NOMO-1 (cell line): ENCODE measurements at regions not wholly inside any gene's neighbourhood (a gene's known extent, or its start where the extent isn't known, plus 50 kb on each side); places are given as distances from the start of the nearest gene placed in this dataset.
A peak's percentile ranks its signal among the peaks of the same experiment; 100 is the strongest.

Source experiments
- DNase-seq, 2 experiments: peaks; one replicate each; lab custom pipeline; 2025; ENCODE audit not compliant: unreplicated experiment in 2 of 2; lab: John Stamatoyannopoulos, UW

GRCh38 chr17:77466596-77467223 is 325.9 kb downstream of the SEC14L1 start:
- DNase-seq: no peak

- DNase-seq: no peak
These were observed 326.8 kb downstream of the SEC14L1 start for GRCh38 chr17:77467521-77467920.

- DNase-seq: no peak
These were observed 328.1 kb downstream of the SEC14L1 start for GRCh38 chr17:77468897-77469296.

GRCh38 chr17:77470330-77470786 is 329.6 kb downstream of the SEC14L1 start:
- DNase-seq: no peak

- peak in 1 of 2 experiments; percentile 11 for DNase-seq
These were observed 330.3 kb downstream of the SEC14L1 start for GRCh38 chr17:77470800-77471733.

GRCh38 chr17:77471984-77472461 is 331.3 kb downstream of the SEC14L1 start:
- DNase-seq: peak; percentile 51 to 77

- DNase-seq: peak; percentile 21 to 44
These were observed 331.9 kb downstream of the SEC14L1 start for GRCh38 chr17:77472468-77473310.

GRCh38 chr17:77473615-77474226 is 333.0 kb downstream of the SEC14L1 start:
- no peak for DNase-seq

- DNase-seq: no peak
These were observed 333.7 kb downstream of the SEC14L1 start for GRCh38 chr17:77474292-77474988.

- DNase-seq: peak; percentile 57 to 67
These were observed 334.5 kb downstream of the SEC14L1 start for GRCh38 chr17:77475016-77475976.

- no peak for DNase-seq
These were observed 335.2 kb downstream of the SEC14L1 start for GRCh38 chr17:77476006-77476405.

GRCh38 chr17:77476498-77476897 is 335.7 kb downstream of the SEC14L1 start:
- DNase-seq: no peak

GRCh38 chr17:77476931-77477805 is 336.4 kb downstream of the SEC14L1 start:
- DNase-seq: no peak

- DNase-seq: no peak
These were observed 337.5 kb downstream of the SEC14L1 start for GRCh38 chr17:77478281-77478680.

GRCh38 chr17:77478899-77479298 is 338.1 kb downstream of the SEC14L1 start:
- DNase-seq: peak in 1 of 2 experiments; percentile 9

GRCh38 chr17:77479372-77480198 is 338.8 kb downstream of the SEC14L1 start:
- no peak for DNase-seq

GRCh38 chr17:77480199-77480508 is 339.4 kb downstream of the SEC14L1 start:
- DNase-seq: no peak
